ENCODE measurements at regions not wholly inside any gene's neighbourhood (a gene's known extent, or its start where the extent isn't known, plus 50 kb on each side); places are given as distances from the start of the nearest gene placed in this dataset.

- no peak for DNase-seq (ENCODE audit: insufficient read length, low spot score, missing footprints)
- H4K20me1 ChIP-seq (ENCODE audit: insufficient read depth, low read length) = no peaks in the 10 kb centered on the region
- H3K4me3 ChIP-seq (ENCODE audit: insufficient read depth, low read length) = no peak overlapping the region
- TF ChIP-seq, protein P1, sequence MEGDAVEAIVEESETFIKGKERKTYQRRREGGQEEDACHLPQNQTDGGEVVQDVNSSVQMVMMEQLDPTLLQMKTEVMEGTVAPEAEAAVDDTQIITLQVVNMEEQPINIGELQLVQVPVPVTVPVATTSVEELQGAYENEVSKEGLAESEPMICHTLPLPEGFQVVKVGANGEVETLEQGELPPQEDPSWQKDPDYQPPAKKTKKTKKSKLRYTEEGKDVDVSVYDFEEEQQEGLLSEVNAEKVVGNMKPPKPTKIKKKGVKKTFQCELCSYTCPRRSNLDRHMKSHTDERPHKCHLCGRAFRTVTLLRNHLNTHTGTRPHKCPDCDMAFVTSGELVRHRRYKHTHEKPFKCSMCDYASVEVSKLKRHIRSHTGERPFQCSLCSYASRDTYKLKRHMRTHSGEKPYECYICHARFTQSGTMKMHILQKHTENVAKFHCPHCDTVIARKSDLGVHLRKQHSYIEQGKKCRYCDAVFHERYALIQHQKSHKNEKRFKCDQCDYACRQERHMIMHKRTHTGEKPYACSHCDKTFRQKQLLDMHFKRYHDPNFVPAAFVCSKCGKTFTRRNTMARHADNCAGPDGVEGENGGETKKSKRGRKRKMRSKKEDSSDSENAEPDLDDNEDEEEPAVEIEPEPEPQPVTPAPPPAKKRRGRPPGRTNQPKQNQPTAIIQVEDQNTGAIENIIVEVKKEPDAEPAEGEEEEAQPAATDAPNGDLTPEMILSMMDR (IDR thresholded peaks at IDR 0.05; ENCODE audit: extremely low read depth, low read depth, low read length) = no peak
- no peaks in the 10 kb centered on the region for H3K27me3 ChIP-seq (ENCODE audit: insufficient read depth, low read length)
- no peak overlapping the region for H3K27ac ChIP-seq (ENCODE audit: low read depth, low read length)
- no peaks in the 10 kb centered on the region for H3K79me2 ChIP-seq (ENCODE audit: insufficient read depth, low read length)
- no peaks in the 10 kb centered on the region for H3K36me3 ChIP-seq (ENCODE audit: insufficient read depth, low read length)
- no peak overlapping the region for H2AFZ ChIP-seq (ENCODE audit: low read length)
- H3K9me3 ChIP-seq (ENCODE audit: low read depth, low read length) = no peaks in the 10 kb centered on the region
- H3K4me1 ChIP-seq (ENCODE audit: insufficient read depth, low read length) = no peaks in the 10 kb centered on the region
- no peak overlapping the region for H3K4me2 ChIP-seq (ENCODE audit: insufficient read depth, low read length)
Observed at GRCh38 chr12:125255935-125256633, 190.8 kb downstream of the AACS start.

- no peak for DNase-seq (ENCODE audit: insufficient read length, low spot score, missing footprints)
- H3K4me2 ChIP-seq (ENCODE audit: insufficient read depth, low read length) = no peak overlapping the region
- H3K9me3 ChIP-seq (ENCODE audit: low read depth, low read length) = no peaks in the 10 kb centered on the region
- no peaks in the 10 kb centered on the region for H3K27me3 ChIP-seq (ENCODE audit: insufficient read depth, low read length)
- H3K4me3 ChIP-seq (ENCODE audit: insufficient read depth, low read length) = no peak overlapping the region
- H3K36me3 ChIP-seq (ENCODE audit: insufficient read depth, low read length) = no peaks in the 10 kb centered on the region
- H3K27ac ChIP-seq (ENCODE audit: low read depth, low read length) = no peak overlapping the region
- TF ChIP-seq, protein P1 (IDR thresholded peaks at IDR 0.05; ENCODE audit: extremely low read depth, low read depth, low read length) = no peak
- H4K20me1 ChIP-seq (ENCODE audit: insufficient read depth, low read length) = no peaks in the 10 kb centered on the region
- no peak overlapping the region for H2AFZ ChIP-seq (ENCODE audit: low read length)
- no peaks in the 10 kb centered on the region for H3K79me2 ChIP-seq (ENCODE audit: insufficient read depth, low read length)
- no peaks in the 10 kb centered on the region for H3K4me1 ChIP-seq (ENCODE audit: insufficient read depth, low read length)
Observed at GRCh38 chr12:125256634-125256936, 191.3 kb downstream of the AACS start.

DNA sequence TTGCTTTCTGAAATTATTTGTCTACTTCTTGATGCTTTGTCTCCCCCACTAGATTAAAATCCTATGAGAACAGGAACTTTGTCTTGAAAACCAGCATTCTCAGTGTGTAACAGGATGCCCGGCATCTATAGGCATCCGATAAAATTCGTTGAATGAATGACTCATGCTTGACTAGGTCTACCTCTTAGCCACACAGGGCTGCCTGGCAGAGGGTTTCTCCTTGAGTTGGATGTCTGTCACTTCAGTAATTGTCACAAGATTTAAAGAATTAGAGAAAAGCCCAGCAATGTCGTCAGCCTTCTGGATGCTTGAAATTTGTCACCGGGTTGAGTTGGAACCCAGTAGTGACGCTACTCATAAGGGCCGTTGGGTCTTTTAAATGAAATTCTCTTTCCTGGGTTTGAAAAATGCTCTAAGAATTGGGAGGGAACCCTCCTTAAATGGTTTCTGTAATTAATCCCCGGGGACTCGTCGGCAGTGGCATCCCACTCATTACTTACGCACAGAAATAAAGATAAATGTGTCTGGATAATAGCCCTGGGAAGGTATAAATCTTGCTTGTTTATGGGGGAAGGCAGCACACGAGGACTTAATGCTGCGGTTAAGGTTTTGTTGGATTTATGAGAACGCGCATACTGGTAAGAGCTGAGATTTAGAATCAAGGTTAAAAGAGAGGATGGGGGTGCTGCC, 194.1 kb downstream of the AACS start:
- DNase-seq (ENCODE audit: insufficient read length, low spot score, missing footprints) = no peak
- TF ChIP-seq, protein P1 (IDR thresholded peaks at IDR 0.05; ENCODE audit: extremely low read depth, low read depth, low read length) = no peak
- Histone ChIP-seq H2AFZ (ENCODE audit: low read length) (no peak overlapping the region), H3K9me3 (ENCODE audit: low read depth, low read length) (no peaks in the 10 kb centered on the region), H3K4me1 (ENCODE audit: insufficient read depth, low read length) (no peaks in the 10 kb centered on the region), H4K20me1 (ENCODE audit: insufficient read depth, low read length) (no peaks in the 10 kb centered on the region), H3K4me2 (ENCODE audit: insufficient read depth, low read length) (no peak overlapping the region), H3K4me3 (ENCODE audit: insufficient read depth, low read length) (no peak overlapping the region), H3K79me2 (ENCODE audit: insufficient read depth, low read length) (no peaks in the 10 kb centered on the region), H3K36me3 (ENCODE audit: insufficient read depth, low read length) (no peaks in the 10 kb centered on the region), H3K27ac (ENCODE audit: low read depth, low read length) (no peak overlapping the region), H3K27me3 (ENCODE audit: insufficient read depth, low read length) (no peaks in the 10 kb centered on the region)

DNA sequence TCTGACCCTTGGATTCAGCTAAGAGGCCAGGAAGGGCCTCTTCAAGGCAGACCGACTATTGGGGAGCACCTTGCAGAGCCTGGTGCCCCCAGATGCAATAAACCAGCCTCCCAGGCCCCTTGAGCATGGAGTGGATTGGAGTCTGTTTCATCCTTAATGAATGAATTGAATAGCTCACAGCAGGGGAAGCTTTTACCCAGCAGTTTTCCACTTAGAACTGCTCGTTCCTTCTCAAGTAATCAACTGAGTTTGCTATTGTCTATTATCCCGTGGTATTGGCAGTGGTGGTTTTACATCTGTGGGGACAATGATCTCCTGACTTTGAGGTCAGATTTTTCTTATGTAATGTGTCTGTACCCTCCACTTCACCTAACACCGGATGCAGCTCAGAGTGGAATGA, 197.6 kb downstream of the AACS start:
- Histone ChIP-seq H2AFZ (ENCODE audit: low read length) (no peak overlapping the region), H3K27me3 (ENCODE audit: insufficient read depth, low read length) (no peaks in the 10 kb centered on the region), H4K20me1 (ENCODE audit: insufficient read depth, low read length) (no peaks in the 10 kb centered on the region), H3K27ac (ENCODE audit: low read depth, low read length) (no peak overlapping the region), H3K36me3 (ENCODE audit: insufficient read depth, low read length) (no peaks in the 10 kb centered on the region), H3K4me1 (ENCODE audit: insufficient read depth, low read length) (no peaks in the 10 kb centered on the region), H3K79me2 (ENCODE audit: insufficient read depth, low read length) (no peaks in the 10 kb centered on the region), H3K4me2 (ENCODE audit: insufficient read depth, low read length) (no peak overlapping the region), H3K4me3 (ENCODE audit: insufficient read depth, low read length) (no peak overlapping the region), H3K9me3 (ENCODE audit: low read depth, low read length) (no peaks in the 10 kb centered on the region)
- DNase-seq (ENCODE audit: insufficient read length, low spot score, missing footprints) = no peak
- TF ChIP-seq, protein P1 (IDR thresholded peaks at IDR 0.05; ENCODE audit: extremely low read depth, low read depth, low read length) = no peak
